Testis (tissue), 2 donors: ENCODE measurements at regions not wholly inside any gene's neighbourhood (a gene's known extent, or its start where the extent isn't known, plus 50 kb on each side); places are given as distances from the start of the nearest gene placed in this dataset.

Source experiments
- DNase-seq: peaks from one replicate; pipeline ENCODE4 v3.0.0-alpha.2; 2019
- H3K27ac ChIP-seq, 2 donors: fragments of 200-600 bp; sonication (generic); one replicate each; pipeline ENCODE4 v1.5.1; 2019
- H3K27me3 ChIP-seq: fragments of 200-600 bp; sonication (generic); one replicate; pipeline ENCODE4 v1.5.1; 2019
- H3K36me3 ChIP-seq: fragments of 200-600 bp; sonication (generic); one replicate; pipeline ENCODE4 v1.5.1; 2017; ENCODE audit warnings: low read depth; ENCODE audit errors: missing control alignments
- H3K4me1 ChIP-seq: fragments of 200-600 bp; sonication (generic); one replicate; pipeline ENCODE4 v1.5.1; 2019
- H3K4me3 ChIP-seq, 2 donors: fragments of 200-600 bp; sonication (generic); one replicate each; pipeline ENCODE4 v1.5.1; 2017 to 2019
- H3K9me3 ChIP-seq: fragments of 200-600 bp; sonication (generic); one replicate; pipeline ENCODE4 v1.5.1; 2017
- POLR2A ChIP-seq: fragments of 450-650 bp; IDR thresholded peaks from one replicate; pipeline ENCODE4 v1.6.1; 2017; ENCODE audit warnings: antibody characterized with exemption, mild to moderate bottlenecking, moderate library complexity
- WGBS, 2 donors: methylation state at CpG; one replicate each; pipeline ENCODE4 v1.1.5; 2018; 5-methylcytosine and 5-hydroxymethylcytosine counted together
- intact Hi-C: fragments of 100-400 bp; cut with DNase I; formaldehyde crosslinking; loops from one replicate; pipeline ENCODE4 v1.15.1; 2023; ENCODE audit warnings: low total_unique reads
- TF ChIP-seq, protein P1 (sequence below), 3 experiments: fragments of 450-650 bp in 2 of 3; fragments of 200-600 bp in 1 of 3; sonication (generic) in 1 of 3; IDR thresholded peaks; one replicate each; pipeline ENCODE4 v1.5.1; 2016 to 2019; ENCODE audit warnings: antibody characterized with exemption in 3 of 3, mild to moderate bottlenecking in 2 of 3, moderate library complexity in 1 of 3

DNA sequence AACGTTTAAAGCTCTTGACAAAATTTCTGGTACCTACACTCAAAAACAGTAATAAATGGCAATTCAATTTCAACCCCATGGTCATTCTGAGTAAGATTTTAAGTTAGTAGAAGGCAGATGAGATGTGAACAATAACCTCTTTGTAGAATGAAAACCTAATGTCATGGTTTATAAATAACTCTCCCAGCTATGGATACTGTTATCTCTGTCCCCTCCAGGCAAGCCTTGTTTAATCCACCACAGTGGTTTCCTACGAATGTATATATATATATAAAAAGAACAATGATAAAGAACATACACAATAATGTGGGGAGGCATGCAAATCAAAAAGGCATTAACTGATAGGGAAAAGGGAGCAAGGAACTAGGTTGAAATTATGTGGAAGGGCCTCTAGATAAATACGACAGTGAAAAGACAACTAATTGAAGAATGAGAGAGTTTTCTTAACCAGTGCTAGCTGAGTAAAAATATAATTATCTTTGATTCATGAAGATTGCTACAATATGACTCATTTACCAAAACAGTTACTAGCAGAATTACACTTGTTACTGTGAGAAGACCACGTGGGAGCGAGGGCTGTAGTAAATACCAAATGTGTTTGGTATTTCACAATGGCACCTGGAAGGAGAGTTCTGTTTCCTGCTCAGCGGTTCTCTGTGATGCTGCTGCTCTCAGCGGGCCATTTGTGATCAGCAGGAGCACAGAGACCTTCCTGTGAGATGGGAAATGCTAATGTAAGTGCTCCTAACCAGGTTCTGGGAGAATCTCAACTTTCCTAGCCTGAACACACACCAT lies 173.7 kb downstream of the MBOAT1 start:
- Histone ChIP-seq H3K36me3 (no peaks in the 10 kb centered on the region), H3K4me1 (no peaks in the 10 kb centered on the region), H3K27ac (no peak overlapping the region), H3K27me3 (no peaks in the 10 kb centered on the region), H3K9me3 (no peaks in the 10 kb centered on the region), H3K4me3 (no peak overlapping the region)
- WGBS, 2 donors, result 39 to 61% methylated on average over 7 of the region's 7 CpGs
- TF ChIP-seq, protein P1, sequence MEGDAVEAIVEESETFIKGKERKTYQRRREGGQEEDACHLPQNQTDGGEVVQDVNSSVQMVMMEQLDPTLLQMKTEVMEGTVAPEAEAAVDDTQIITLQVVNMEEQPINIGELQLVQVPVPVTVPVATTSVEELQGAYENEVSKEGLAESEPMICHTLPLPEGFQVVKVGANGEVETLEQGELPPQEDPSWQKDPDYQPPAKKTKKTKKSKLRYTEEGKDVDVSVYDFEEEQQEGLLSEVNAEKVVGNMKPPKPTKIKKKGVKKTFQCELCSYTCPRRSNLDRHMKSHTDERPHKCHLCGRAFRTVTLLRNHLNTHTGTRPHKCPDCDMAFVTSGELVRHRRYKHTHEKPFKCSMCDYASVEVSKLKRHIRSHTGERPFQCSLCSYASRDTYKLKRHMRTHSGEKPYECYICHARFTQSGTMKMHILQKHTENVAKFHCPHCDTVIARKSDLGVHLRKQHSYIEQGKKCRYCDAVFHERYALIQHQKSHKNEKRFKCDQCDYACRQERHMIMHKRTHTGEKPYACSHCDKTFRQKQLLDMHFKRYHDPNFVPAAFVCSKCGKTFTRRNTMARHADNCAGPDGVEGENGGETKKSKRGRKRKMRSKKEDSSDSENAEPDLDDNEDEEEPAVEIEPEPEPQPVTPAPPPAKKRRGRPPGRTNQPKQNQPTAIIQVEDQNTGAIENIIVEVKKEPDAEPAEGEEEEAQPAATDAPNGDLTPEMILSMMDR (IDR thresholded peaks at IDR 0.05), result no peak
- TF ChIP-seq POLR2A, result no peak
- DNase-seq, result peak; percentile 46
- intact Hi-C loops, result no loop called here

DNA sequence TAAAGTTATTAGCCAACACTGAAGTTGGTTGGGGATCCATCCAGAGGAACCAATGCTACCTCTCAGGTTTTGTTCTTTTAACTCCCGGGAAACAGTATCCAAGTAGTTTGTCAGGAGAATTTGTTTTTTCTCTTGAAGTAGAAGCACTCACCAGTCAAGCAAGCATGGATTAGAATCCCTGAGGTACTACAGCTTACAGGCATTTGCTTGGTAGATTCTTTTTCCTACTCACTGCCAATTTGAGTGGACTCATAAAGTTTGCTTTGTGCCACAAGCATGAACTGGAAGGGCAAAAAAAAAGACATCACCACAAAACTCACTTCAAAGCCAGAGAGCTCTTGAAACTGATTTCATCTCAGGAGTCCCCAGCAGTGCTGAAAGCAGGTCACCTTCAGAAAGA lies 167.4 kb downstream of the MBOAT1 start:
- H3K36me3 ChIP-seq, result no peaks in the 10 kb centered on the region
- H3K9me3 ChIP-seq, result no peaks in the 10 kb centered on the region
- no peak overlapping the region for H3K27ac ChIP-seq
- TF ChIP-seq, protein P1 (IDR thresholded peaks at IDR 0.05), result no peak
- no peak for TF ChIP-seq POLR2A
- DNase-seq, result no peak
- H3K4me1 ChIP-seq, result no peaks in the 10 kb centered on the region
- no peaks in the 10 kb centered on the region for H3K27me3 ChIP-seq
- no peak overlapping the region for H3K4me3 ChIP-seq
- intact Hi-C loops, result no loop called here
- 100% methylated on average over 1 of the region's 1 CpG for WGBS, 2 donors
